Activated CD4-positive, alpha-beta memory T cell treated with anti-CD3 and anti-CD28 coated beads for 36 hours (primary cell): ENCODE measurements at regions not wholly inside any gene's neighbourhood (a gene's known extent, or its start where the extent isn't known, plus 50 kb on each side); places are given as distances from the start of the nearest gene placed in this dataset.

Source experiments
- CTCF ChIA-PET: fragments of 350-600 bp; sonication (Branson Sonifier 250); formaldehyde crosslinking; loops from one replicate; lab custom pipeline; 2021; ENCODE audit warnings: antibody characterized with exemption, inconsistent platforms; lab: Charles Lee
- POLR2A ChIA-PET: fragments of 350-600 bp; sonication (Branson Sonifier 250); formaldehyde crosslinking; loops from one replicate; lab custom pipeline; 2021; ENCODE audit warnings: antibody characterized with exemption; lab: Charles Lee
- DNase-seq: peaks from one replicate; pipeline ENCODE4 v3.0.0-alpha.2; 2020
- H3K27ac Mint-ChIP-seq: one replicate; pipeline ENCODE4 v1.8.0; 2021; ENCODE audit warnings: mixed read lengths
- H3K27me3 Mint-ChIP-seq: one replicate; pipeline ENCODE4 v1.8.0; 2021; ENCODE audit warnings: mixed read lengths
- H3K36me3 Mint-ChIP-seq: one replicate; pipeline ENCODE4 v1.8.0; 2021; ENCODE audit warnings: mixed read lengths
- H3K4me1 Mint-ChIP-seq: one replicate; pipeline ENCODE4 v1.8.0; 2021; ENCODE audit warnings: low read depth, mixed read lengths
- H3K4me3 Mint-ChIP-seq: one replicate; pipeline ENCODE4 v1.8.0; 2021; ENCODE audit warnings: mild to moderate bottlenecking, mixed read lengths
- H3K9me3 Mint-ChIP-seq: one replicate; pipeline ENCODE4 v1.8.0; 2021; ENCODE audit warnings: mixed read lengths
- intact Hi-C: fragments of 100-400 bp; cut with micrococcal nuclease; formaldehyde crosslinking; loops from one replicate; pipeline ENCODE4 v1.15.1; 2023

DNA sequence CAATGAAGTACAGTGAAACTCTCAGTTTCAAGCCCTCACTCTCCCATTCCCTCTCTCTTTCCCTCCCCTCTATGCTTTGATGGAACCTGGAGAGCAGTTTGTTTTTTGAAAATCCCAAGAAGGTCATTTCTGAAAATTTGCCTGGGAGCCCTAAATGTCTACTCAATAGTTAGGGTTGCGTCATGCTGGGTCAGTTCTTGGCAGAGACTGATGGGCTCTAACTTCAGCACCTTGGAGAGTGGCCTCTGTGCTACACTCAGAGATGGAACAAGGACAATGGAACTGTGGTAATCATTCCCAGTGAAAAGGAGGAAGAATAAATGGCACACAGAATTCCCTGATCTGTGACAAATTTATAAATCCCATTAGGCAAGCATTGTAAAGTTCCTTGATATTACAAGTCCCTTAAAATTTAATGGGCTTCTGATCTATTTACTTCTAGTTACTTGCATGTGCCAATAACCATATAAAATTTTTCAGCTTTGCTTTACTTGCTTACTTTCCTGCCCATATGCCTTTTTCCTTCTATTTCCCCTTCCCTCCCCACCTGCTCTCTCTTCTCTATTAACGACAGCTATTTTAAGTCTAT lies 182.9 kb upstream of the KCND3 start:
- no peaks in the 10 kb centered on the region for H3K9me3 Mint-ChIP-seq
- no peaks in the 10 kb centered on the region for H3K4me1 Mint-ChIP-seq
- DNase-seq = no peak
- POLR2A ChIA-PET = no interaction called here
- H3K36me3 Mint-ChIP-seq = no peaks in the 10 kb centered on the region
- CTCF ChIA-PET = no interaction called here
- no peak overlapping the region for H3K4me3 Mint-ChIP-seq
- intact Hi-C loops = no loop called here
- no peak overlapping the region for H3K27ac Mint-ChIP-seq
- peaks cover 7% of the 10 kb centered on the region for H3K27me3 Mint-ChIP-seq

DNA sequence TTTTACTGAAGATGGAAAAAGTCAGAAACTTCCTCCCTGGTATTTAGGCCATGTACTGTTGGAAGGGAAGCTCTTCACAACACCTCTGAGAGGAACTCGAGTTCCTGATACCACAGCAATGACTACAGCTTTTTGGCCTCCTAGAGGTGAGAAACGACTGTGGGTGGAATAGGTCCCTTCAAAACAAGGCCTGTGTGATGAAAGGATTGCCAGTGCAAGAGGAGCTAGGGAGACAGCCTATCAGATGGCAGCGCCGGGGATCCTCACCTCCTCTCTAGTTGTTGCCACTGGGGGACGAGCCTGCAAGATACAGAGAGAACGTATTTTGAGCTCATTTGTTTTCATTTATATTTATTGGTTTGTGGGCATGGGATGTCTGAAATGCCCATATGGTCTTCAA lies 187.8 kb upstream of the KCND3 start:
- Mint-ChIP-seq H3K27me3 (peaks cover 5% of the 10 kb centered on the region), H3K27ac (no peak overlapping the region), H3K4me1 (no peaks in the 10 kb centered on the region), H3K36me3 (no peaks in the 10 kb centered on the region), H3K9me3 (no peaks in the 10 kb centered on the region), H3K4me3 (no peak overlapping the region)
- CTCF ChIA-PET = no interaction called here
- DNase-seq = no peak
- intact Hi-C loops = no loop called here
- POLR2A ChIA-PET = no interaction called here

DNA sequence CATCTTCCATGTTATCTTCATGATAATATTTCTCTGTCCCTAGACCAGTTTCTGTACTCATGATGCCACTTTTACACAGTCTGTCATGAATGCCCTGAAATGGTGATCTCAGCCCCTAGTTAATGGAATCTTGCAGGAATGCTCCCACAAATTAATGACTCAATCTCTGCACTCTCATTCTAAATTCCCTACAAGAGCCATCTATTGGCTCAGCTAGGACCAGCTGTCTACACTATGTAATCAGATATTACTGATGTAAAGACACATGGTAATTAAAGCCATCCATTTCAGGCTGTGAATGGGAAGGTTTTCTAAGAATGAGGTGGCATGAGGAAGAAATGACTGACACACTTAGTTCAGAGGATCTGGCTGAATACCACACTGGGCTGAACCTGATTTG lies 199.1 kb upstream of the KCND3 start:
- intact Hi-C loops = no loop called here
- CTCF ChIA-PET = no interaction called here

DNA sequence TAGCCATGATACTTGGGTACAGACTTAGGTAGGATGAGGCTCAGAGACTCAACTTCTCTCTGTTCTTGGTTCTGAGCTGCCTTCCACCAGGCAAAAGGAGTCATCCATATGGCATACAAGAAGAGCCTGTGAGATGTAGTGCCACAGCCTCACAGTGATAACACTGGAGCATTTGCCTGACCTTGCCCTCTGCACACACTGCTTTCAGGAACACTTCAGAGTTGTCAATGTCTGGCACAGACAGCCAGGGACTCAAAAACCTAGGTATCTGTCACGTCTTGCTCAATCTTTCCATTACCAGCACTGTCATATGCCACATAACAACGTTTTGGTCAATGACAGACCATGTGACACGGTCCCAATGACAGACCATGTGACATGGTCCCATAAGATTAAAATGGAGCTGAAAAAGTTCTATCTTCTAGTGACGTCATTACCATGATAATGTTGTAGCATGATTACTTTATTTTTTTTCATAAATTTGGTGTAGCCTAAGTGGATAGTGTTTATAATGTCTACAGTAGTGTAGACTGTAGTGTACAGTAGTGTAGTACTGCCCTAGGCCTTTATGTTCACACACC lies 199.9 kb upstream of the CTTNBP2NL start:
- H3K9me3 Mint-ChIP-seq = peaks cover 9% of the 10 kb centered on the region
- H3K36me3 Mint-ChIP-seq = no peaks in the 10 kb centered on the region
- peaks cover 2% of the 10 kb centered on the region for H3K27me3 Mint-ChIP-seq
- POLR2A ChIA-PET = no interaction called here
- intact Hi-C loops = no loop called here
- no peak overlapping the region for H3K4me3 Mint-ChIP-seq
- CTCF ChIA-PET = no interaction called here
- H3K27ac Mint-ChIP-seq = no peak overlapping the region
- no peak for DNase-seq
- no peaks in the 10 kb centered on the region for H3K4me1 Mint-ChIP-seq

More for the DNA sequence above, 199.1 kb upstream of the KCND3 start:
- Mint-ChIP-seq H3K4me1 (no peaks in the 10 kb centered on the region), H3K27ac (no peak overlapping the region), H3K36me3 (no peaks in the 10 kb centered on the region), H3K9me3 (peaks cover 4% of the 10 kb centered on the region), H3K27me3 (no peaks in the 10 kb centered on the region), H3K4me3 (no peak overlapping the region)
- no peak for DNase-seq
- POLR2A ChIA-PET = no interaction called here

DNA sequence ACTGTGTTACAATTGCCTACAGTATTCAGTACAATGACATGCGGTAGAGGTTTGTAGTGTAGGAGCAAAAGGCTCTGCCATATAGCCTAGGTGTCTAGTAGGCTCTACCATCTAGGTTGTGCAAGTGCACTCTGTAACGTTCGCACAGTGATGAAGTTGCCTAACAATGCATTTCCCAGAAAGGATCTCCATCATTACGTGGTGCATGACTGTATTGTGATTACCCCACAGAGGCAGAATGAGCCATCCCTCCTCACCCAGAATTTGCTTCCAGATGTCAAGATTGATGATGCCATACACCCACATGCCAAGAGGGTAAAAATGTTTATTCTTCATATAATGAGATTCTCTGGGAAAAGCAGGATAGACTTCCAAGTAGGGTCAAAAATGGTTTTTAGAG lies 199.3 kb upstream of the CTTNBP2NL start:
- Mint-ChIP-seq H3K27ac (no peak overlapping the region), H3K9me3 (peaks cover 9% of the 10 kb centered on the region), H3K27me3 (peaks cover 2% of the 10 kb centered on the region), H3K36me3 (no peaks in the 10 kb centered on the region), H3K4me3 (no peak overlapping the region), H3K4me1 (no peaks in the 10 kb centered on the region)
- POLR2A ChIA-PET = no interaction called here
- CTCF ChIA-PET = no interaction called here
- intact Hi-C loops = no loop called here
- DNase-seq = no peak

DNA sequence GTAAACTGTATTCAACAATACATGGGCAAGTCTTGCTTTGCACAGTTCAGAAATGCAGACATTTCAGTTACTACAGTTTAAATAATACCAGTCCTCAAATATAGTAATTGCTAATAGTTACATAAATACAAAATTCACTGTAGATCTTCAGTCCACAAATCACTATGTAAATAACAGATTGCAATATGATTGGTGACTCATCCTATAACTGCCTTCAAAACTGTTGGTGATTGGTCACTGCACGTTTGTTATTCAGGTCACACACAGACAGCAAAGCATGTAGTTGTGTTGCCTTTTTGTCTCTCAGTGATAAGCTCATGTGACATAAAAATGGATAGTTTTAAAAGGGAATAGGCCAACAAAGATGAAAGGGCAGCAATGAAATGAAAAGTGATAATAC lies 186.5 kb upstream of the CTTNBP2NL start:
- H3K4me3 Mint-ChIP-seq = no peak overlapping the region
- ChIA-PET CTCF (no interaction called here), POLR2A (no interaction called here)
- H3K27me3 Mint-ChIP-seq = peaks cover 19% of the 10 kb centered on the region
- no peaks in the 10 kb centered on the region for H3K4me1 Mint-ChIP-seq
- intact Hi-C loops = no loop called here
- no peaks in the 10 kb centered on the region for H3K9me3 Mint-ChIP-seq
- no peak for DNase-seq
- H3K36me3 Mint-ChIP-seq = no peaks in the 10 kb centered on the region
- no peak overlapping the region for H3K27ac Mint-ChIP-seq

DNA sequence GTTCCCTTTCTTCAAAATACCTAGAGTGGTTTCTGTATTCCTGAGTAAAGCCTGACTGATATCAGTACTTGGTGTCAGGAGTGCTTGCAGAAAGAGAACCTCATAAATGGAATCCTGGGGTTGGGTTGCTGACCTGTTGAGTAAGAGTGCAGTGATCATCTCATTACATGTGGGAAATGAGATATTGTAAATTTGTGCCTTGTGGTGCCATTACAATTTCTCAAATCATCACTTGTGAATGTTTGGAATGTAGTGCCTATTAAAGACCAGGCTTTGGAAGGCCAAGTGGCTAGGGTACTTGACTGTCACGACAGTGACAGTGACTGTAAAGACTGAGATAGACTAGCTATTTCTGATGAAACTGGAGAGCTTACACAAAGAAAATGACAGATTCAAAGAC lies 176.7 kb upstream of the CTTNBP2NL start:
- no peaks in the 10 kb centered on the region for H3K9me3 Mint-ChIP-seq
- no peaks in the 10 kb centered on the region for H3K36me3 Mint-ChIP-seq
- H3K27ac Mint-ChIP-seq = no peak overlapping the region
- intact Hi-C loops = no loop called here
- CTCF ChIA-PET = no interaction called here
- H3K4me1 Mint-ChIP-seq = no peaks in the 10 kb centered on the region
- DNase-seq = no peak
- peaks cover 14% of the 10 kb centered on the region for H3K27me3 Mint-ChIP-seq
- no peak overlapping the region for H3K4me3 Mint-ChIP-seq
- POLR2A ChIA-PET = no interaction called here

DNA sequence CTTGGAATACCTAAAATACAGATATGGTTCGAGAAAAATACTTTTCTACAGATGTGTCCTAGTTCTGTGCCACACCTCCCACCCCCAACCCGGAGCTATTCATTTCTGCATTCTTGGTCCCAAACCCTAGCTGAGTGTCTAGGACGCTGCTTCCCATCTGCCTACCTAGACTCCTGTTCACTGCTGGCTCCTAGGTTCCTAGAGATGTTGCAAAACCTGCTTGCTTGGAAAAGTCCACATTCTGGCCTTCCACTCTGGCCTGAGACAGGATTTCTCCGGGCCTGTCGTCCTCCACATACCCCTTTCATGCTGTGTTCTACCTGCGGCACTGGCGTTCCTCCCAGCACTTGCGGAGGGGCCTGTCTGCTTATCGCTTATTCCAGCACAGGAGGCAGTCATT lies 165.8 kb upstream of the CTTNBP2NL start:
- Mint-ChIP-seq H3K4me1 (no peaks in the 10 kb centered on the region), H3K9me3 (peaks cover 7% of the 10 kb centered on the region), H3K27ac (no peak overlapping the region), H3K27me3 (peaks cover 2% of the 10 kb centered on the region), H3K36me3 (no peaks in the 10 kb centered on the region), H3K4me3 (no peak overlapping the region)
- POLR2A ChIA-PET = no interaction called here
- CTCF ChIA-PET = no interaction called here
- DNase-seq = no peak
- intact Hi-C loops = no loop called here

DNA sequence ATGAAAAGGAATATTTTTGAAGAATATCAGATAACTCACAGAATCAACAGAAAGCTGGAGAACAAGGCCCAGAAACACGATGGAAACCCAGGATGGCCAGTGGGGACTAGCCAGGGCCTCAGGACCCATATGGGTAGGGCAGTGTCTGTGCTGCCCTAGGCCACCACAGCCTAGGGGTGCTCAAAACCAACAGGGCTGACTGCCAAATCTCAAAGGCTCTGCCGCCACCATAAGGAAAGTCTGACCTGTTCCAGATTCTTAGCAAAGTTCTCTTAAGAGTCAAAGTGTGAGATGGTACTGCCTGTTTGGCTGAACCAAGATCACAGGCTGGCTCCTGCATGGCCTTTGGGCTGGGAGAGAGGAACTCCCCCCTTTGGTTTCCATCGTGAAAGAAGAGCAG lies 164.7 kb upstream of the CTTNBP2NL start:
- Mint-ChIP-seq H3K9me3 (peaks cover 7% of the 10 kb centered on the region), H3K4me3 (no peak overlapping the region), H3K27me3 (peaks cover 2% of the 10 kb centered on the region), H3K4me1 (no peaks in the 10 kb centered on the region), H3K27ac (no peak overlapping the region), H3K36me3 (no peaks in the 10 kb centered on the region)
- POLR2A ChIA-PET = no interaction called here
- intact Hi-C loops = no loop called here
- CTCF ChIA-PET = no interaction called here
- no peak for DNase-seq

DNA sequence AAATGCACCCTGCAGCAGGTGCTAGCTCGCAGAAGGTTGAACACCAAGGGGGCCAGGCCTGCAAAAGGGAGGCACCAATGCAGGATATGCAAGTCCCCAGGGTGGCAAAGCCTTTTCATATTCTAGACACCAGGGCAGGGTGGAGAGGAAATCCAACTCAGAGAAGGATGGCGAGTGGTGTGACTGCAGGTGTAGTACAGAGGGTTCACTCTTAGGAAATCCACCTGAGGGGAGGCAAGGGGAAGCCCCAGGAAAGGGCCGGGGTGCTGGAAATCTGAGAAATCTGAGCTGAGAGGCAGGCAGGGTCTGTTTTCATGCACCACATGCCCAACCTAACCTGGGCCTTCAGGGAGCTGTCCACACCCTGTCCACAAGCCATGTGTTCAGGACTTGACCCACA lies 163.2 kb upstream of the CTTNBP2NL start:
- intact Hi-C loops = no loop called here
- CTCF ChIA-PET = no interaction called here

DNA sequence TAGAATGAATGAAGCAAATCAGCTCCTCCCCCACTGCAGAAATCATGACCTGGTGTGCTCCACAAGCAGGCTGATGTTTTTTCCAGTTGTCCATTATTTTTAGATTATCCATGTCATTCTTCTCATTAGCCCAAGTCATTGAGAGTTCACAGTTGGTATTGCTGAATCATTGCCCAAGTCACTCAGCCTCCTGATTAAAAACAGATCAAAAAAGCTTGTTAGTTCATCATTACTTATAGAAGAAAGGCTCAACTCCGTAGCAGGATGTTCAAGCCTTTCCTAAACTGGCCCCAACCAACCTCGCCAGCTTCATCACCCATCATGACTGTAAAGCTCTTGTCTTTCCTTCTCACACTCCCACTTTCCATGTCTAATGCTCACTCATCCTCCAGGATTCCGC lies 161.3 kb upstream of the CTTNBP2NL start:
- H3K4me3 Mint-ChIP-seq = no peak overlapping the region
- ChIA-PET CTCF (no interaction called here), POLR2A (no interaction called here)
- no peak for DNase-seq
- peaks cover 2% of the 10 kb centered on the region for H3K27me3 Mint-ChIP-seq
- no peaks in the 10 kb centered on the region for H3K4me1 Mint-ChIP-seq
- intact Hi-C loops = no loop called here
- H3K27ac Mint-ChIP-seq = no peak overlapping the region
- no peaks in the 10 kb centered on the region for H3K9me3 Mint-ChIP-seq
- no peaks in the 10 kb centered on the region for H3K36me3 Mint-ChIP-seq

More for the DNA sequence above, 163.2 kb upstream of the CTTNBP2NL start:
- POLR2A ChIA-PET = no interaction called here
- no peak for DNase-seq
- Mint-ChIP-seq H3K4me3 (no peak overlapping the region), H3K4me1 (no peaks in the 10 kb centered on the region), H3K27me3 (peaks cover 2% of the 10 kb centered on the region), H3K9me3 (peaks cover 7% of the 10 kb centered on the region), H3K36me3 (no peaks in the 10 kb centered on the region), H3K27ac (no peak overlapping the region)

DNA sequence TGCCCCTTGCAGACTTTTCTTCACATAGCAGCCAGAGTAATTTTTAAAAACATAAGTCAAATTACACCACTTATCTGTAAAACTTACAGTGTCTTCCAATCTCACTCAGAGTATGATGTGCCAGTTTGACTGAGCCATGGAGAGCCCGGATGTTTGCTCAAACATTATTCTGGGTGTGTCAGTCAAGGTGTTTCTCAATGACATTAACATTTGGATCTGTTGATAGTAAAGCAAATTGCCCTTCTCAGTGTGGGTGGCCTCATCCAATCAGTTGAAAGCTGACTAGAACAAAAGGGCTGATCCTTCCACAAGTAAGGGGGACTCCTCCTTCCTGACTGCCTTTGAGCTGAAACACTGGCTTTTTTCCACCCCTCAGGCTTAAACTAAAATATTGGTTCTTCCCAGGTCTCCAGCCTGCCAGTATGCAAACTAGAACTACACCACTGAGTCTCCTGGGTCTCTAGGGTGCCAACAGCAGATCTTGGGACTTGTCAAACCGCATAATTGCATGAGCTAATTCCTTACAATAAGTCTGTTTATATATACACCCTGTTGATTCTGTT lies 157.9 kb upstream of the CTTNBP2NL start:
- H3K4me1 Mint-ChIP-seq = no peaks in the 10 kb centered on the region
- no peak for DNase-seq
- H3K9me3 Mint-ChIP-seq = no peaks in the 10 kb centered on the region
- H3K27ac Mint-ChIP-seq = no peak overlapping the region
- H3K36me3 Mint-ChIP-seq = no peaks in the 10 kb centered on the region
- intact Hi-C loops = no loop called here
- H3K27me3 Mint-ChIP-seq = peaks cover 4% of the 10 kb centered on the region
- H3K4me3 Mint-ChIP-seq = no peak overlapping the region
- POLR2A ChIA-PET = no interaction called here
- CTCF ChIA-PET = no interaction called here

DNA sequence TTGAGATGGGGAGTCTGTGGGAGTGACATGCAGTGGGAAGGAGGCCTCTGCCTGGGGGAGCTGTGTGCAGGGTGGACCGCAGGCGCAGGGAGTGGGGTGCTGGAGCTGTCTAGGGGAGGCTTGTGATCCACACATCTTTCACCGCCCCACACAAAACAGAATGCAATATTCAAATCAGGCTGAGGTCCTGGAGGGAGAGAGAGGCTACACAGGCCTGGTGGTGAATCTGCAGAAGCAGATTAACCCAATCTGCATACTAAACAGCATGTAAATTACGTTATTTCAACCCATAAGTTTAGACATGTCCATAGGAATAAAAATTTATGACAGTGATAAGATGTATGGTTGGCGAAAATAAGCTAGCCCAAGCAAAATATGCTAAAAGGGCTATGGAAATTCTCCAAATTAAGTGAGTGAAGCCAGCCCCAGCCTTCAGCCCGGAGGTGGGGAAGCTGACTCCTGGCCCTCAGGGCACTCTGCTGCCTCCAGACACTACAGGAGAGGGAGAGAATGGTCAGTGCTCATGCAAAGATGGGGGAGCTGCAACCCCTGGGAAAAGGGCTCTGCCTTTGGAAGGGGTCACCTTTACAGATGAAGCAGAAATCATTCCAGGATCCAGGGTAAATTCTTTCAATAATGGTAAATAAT lies 156.2 kb upstream of the CTTNBP2NL start:
- Mint-ChIP-seq H3K27ac (no peak overlapping the region), H3K36me3 (no peaks in the 10 kb centered on the region), H3K27me3 (peaks cover 4% of the 10 kb centered on the region), H3K4me3 (no peak overlapping the region), H3K9me3 (no peaks in the 10 kb centered on the region), H3K4me1 (no peaks in the 10 kb centered on the region)
- no peak for DNase-seq
- POLR2A ChIA-PET = interaction anchor here (0.9 kb wide), 1 partner anchor 39 kb away, joined by 3 read pairs; no protein-coding TSS in a partner anchor
- intact Hi-C loops = no loop called here
- CTCF ChIA-PET = no interaction called here
